GM19455 (cell line): ENCODE measurements at regions not wholly inside any gene's neighbourhood (a gene's known extent, or its start where the extent isn't known, plus 50 kb on each side); places are given as distances from the start of the nearest gene placed in this dataset.
A peak's percentile ranks its signal among the peaks of the same experiment; 100 is the strongest.
"Not testable (repeated sequence)": the region's sequence is repeated elsewhere in the genome, so short reads cannot be mapped to it uniquely, and the experiment has no call there.

ENCODE experiments used
- ATAC-seq: cut with Tn5 transposase; IDR thresholded peaks from one replicate; pipeline ENCODE4 v1.9.1; 2021; ENCODE audit not compliant: unreplicated experiment

- not testable (repeated sequence) for ATAC-seq
Observed at GRCh38 chr16:21514474-21514840, 84.9 kb upstream of the METTL9 start.

GRCh38 chr16:21516705-21517040 lies 82.7 kb upstream of the METTL9 start:
- ATAC-seq, result not testable (repeated sequence)

- not testable (repeated sequence) for ATAC-seq
Observed at GRCh38 chr16:21517263-21517662, 82.1 kb upstream of the METTL9 start.

- not testable (repeated sequence) for ATAC-seq
Observed at GRCh38 chr16:21519361-21520133, 79.8 kb upstream of the METTL9 start.

- peak; percentile 63 for ATAC-seq
Observed at GRCh38 chr16:21520134-21521047, 79.0 kb upstream of the METTL9 start.

GRCh38 chr16:21521048-21521389 lies 78.4 kb upstream of the METTL9 start:
- ATAC-seq, result not testable (repeated sequence)

GRCh38 chr16:21521390-21522143 lies 77.8 kb upstream of the METTL9 start:
- ATAC-seq, result not testable (repeated sequence)

GRCh38 chr16:21522846-21523245 lies 76.5 kb upstream of the METTL9 start:
- not testable (repeated sequence) for ATAC-seq

- ATAC-seq, result no peak
Observed at GRCh38 chr16:21523411-21524067, 75.8 kb upstream of the METTL9 start.

- ATAC-seq, result no peak
Observed at GRCh38 chr16:21524068-21524751, 75.2 kb upstream of the METTL9 start.

- not testable (repeated sequence) for ATAC-seq
Observed at GRCh38 chr16:21524752-21525028, 74.7 kb upstream of the METTL9 start.

- not testable (repeated sequence) for ATAC-seq
Observed at GRCh38 chr16:21525029-21525895, 74.1 kb upstream of the METTL9 start.

GRCh38 chr16:21525956-21526922 lies 73.1 kb upstream of the METTL9 start:
- ATAC-seq, result not testable (repeated sequence)

GRCh38 chr16:21526923-21527807 lies 72.2 kb upstream of the METTL9 start:
- ATAC-seq, result no peak

- not testable (repeated sequence) for ATAC-seq
Observed at GRCh38 chr16:21529060-21529658, 70.2 kb upstream of the METTL9 start.

GRCh38 chr16:21530729-21531383 lies 68.5 kb upstream of the METTL9 start:
- not testable (repeated sequence) for ATAC-seq
